K562 (cell line): ENCODE measurements at regions not wholly inside any gene's neighbourhood (a gene's known extent, or its start where the extent isn't known, plus 50 kb on each side); places are given as distances from the start of the nearest gene placed in this dataset.

Source experiments
- CREB1 ChIP-seq, 2 experiments: sonication (generic) in 1 of 2; formaldehyde crosslinking in 1 of 2; IDR thresholded peaks; 2 replicates each; pipeline versions ENCODE4 v1.6.1 to v1.8.0; 2012 to 2022; ENCODE audit warnings: inconsistent platforms in 1 of 2, mild to moderate bottlenecking in 1 of 2, missing genetic modification reagents in 1 of 2, moderate library complexity in 1 of 2
- ESRRA ChIP-seq: fragments of 450-650 bp; IDR thresholded peaks from 2 replicates; pipeline ENCODE4 v1.6.1; 2014; ENCODE audit warnings: low read depth, mild to moderate bottlenecking, moderate library complexity, borderline replicate concordance
- KAT7 ChIP-seq: sonication (generic); formaldehyde crosslinking; IDR thresholded peaks from 2 replicates; pipeline ENCODE4 v1.8.0; 2022; ENCODE audit warnings: missing genetic modification reagents, mild to moderate bottlenecking, borderline replicate concordance
- POLR2A ChIP-seq: fragments of 450-650 bp; conservative IDR thresholded peaks from 2 replicates; pipeline ENCODE4 v1.6.1; 2016
- RAD21 ChIP-seq, 2 experiments: fragments of 250-450 bp in 1 of 2; fragments of 450-650 bp in 1 of 2; sonication (Bioruptor Pico) in 1 of 2; formaldehyde crosslinking in 1 of 2; IDR thresholded peaks in 1 of 2; conservative IDR thresholded peaks in 1 of 2; 2 replicates each; pipeline versions ENCODE4 v1.4.0 to v1.8.0; 2020 to 2022; ENCODE audit warnings: mild to moderate bottlenecking in 2 of 2, moderate library complexity in 1 of 2
- SMAD4 ChIP-seq: fragments of 250-450 bp; sonication (Bioruptor Pico); conservative IDR thresholded peaks from 2 replicates; pipeline ENCODE4 v1.8.0; 2021; ENCODE audit warnings: inconsistent platforms, mild to moderate bottlenecking, moderate library complexity
- TBL1XR1 ChIP-seq, 2 experiments: IDR thresholded peaks; 2 replicates each; pipeline ENCODE4 v1.6.1; 2012; ENCODE audit warnings: improper control_type of control experiment in 2 of 2, low read length in 2 of 2, mild to moderate bottlenecking in 1 of 2
- ZNF445 ChIP-seq: fragments of 250-450 bp; sonication (Bioruptor Pico); IDR thresholded peaks from 2 replicates; pipeline ENCODE4 v1.4.0; 2020; ENCODE audit warnings: low read depth, mild to moderate bottlenecking, moderate library complexity
- ZNF583 ChIP-seq: fragments of 250-450 bp; sonication (Bioruptor Pico); IDR thresholded peaks from 2 replicates; pipeline ENCODE4 v1.4.0; 2020
- TF ChIP-seq, protein P1 (sequence below): fragments of 450-650 bp; formaldehyde crosslinking; IDR thresholded peaks from 2 replicates; pipeline ENCODE4 v1.4.0; 2020; ENCODE audit warnings: mild to moderate bottlenecking, moderate library complexity
- TF ChIP-seq, protein P2 (sequence below): fragments of 450-650 bp; conservative IDR thresholded peaks from 2 replicates; pipeline ENCODE4 v1.6.1; 2016; ENCODE audit warnings: missing genetic modification characterization, low read depth, mild to moderate bottlenecking, missing compliant biosample characterization, moderate library complexity
- TF ChIP-seq, protein P3 (sequence below): sonication (generic); formaldehyde crosslinking; IDR thresholded peaks from 2 replicates; pipeline ENCODE4 v1.8.0; 2023; ENCODE audit warnings: missing genetic modification reagents, mild to moderate bottlenecking, borderline replicate concordance

DNA sequence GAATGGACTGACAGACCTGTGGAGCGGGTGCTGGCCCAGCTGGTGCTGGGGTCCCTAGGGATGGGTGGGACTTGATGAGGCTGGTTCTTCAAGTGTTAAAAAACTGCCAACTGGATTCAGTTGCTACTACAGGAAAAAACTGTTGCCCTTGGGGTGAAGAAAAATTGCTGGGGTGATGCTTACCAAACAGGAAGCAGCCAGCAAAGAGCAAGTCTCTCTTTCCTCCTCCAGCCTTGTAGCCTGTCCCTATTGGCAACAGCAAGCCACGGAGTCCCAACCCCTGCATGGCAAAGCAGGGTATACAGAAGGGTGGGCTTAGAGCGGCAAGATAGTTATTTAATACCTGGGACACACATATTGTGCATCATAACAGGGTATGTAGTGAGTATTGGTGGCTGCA, 60.1 kb upstream of the ATP8A1 start:
- TF ChIP-seq ZNF445 (CRISPR knock-in tag) (no peak), CREB1 (IDR thresholded peaks at IDR 0.05) (no peak), CREB1 (CRISPR knock-in tag; IDR thresholded peaks at IDR 0.05) (no peak), KAT7 (CRISPR knock-in tag) (no peak), RAD21 (CRISPR knock-in tag; conservative IDR thresholded peaks at IDR 0.05 in 1 of 2, IDR thresholded peaks at IDR 0.05 in 1 of 2) (no peak), ESRRA (no peak), ZNF583 (CRISPR knock-in tag) (no peak), POLR2A (no peak), TBL1XR1 (IDR thresholded peaks at IDR 0.05; ENCODE audit: low read length in 2 of 2) (no peak), SMAD4 (CRISPR knock-in tag) (no peak)
- TF ChIP-seq, protein P1, sequence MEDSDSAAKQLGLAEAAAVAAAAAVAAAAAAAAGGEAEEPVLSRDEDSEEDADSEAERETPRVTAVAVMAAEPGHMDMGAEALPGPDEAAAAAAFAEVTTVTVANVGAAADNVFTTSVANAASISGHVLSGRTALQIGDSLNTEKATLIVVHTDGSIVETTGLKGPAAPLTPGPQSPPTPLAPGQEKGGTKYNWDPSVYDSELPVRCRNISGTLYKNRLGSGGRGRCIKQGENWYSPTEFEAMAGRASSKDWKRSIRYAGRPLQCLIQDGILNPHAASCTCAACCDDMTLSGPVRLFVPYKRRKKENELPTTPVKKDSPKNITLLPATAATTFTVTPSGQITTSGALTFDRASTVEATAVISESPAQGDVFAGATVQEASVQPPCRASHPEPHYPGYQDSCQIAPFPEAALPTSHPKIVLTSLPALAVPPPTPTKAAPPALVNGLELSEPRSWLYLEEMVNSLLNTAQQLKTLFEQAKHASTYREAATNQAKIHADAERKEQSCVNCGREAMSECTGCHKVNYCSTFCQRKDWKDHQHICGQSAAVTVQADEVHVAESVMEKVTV (CRISPR knock-in tag): no peak
- TF ChIP-seq, protein P2, sequence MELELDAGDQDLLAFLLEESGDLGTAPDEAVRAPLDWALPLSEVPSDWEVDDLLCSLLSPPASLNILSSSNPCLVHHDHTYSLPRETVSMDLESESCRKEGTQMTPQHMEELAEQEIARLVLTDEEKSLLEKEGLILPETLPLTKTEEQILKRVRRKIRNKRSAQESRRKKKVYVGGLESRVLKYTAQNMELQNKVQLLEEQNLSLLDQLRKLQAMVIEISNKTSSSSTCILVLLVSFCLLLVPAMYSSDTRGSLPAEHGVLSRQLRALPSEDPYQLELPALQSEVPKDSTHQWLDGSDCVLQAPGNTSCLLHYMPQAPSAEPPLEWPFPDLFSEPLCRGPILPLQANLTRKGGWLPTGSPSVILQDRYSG (tag): no peak
- TF ChIP-seq, protein P3, sequence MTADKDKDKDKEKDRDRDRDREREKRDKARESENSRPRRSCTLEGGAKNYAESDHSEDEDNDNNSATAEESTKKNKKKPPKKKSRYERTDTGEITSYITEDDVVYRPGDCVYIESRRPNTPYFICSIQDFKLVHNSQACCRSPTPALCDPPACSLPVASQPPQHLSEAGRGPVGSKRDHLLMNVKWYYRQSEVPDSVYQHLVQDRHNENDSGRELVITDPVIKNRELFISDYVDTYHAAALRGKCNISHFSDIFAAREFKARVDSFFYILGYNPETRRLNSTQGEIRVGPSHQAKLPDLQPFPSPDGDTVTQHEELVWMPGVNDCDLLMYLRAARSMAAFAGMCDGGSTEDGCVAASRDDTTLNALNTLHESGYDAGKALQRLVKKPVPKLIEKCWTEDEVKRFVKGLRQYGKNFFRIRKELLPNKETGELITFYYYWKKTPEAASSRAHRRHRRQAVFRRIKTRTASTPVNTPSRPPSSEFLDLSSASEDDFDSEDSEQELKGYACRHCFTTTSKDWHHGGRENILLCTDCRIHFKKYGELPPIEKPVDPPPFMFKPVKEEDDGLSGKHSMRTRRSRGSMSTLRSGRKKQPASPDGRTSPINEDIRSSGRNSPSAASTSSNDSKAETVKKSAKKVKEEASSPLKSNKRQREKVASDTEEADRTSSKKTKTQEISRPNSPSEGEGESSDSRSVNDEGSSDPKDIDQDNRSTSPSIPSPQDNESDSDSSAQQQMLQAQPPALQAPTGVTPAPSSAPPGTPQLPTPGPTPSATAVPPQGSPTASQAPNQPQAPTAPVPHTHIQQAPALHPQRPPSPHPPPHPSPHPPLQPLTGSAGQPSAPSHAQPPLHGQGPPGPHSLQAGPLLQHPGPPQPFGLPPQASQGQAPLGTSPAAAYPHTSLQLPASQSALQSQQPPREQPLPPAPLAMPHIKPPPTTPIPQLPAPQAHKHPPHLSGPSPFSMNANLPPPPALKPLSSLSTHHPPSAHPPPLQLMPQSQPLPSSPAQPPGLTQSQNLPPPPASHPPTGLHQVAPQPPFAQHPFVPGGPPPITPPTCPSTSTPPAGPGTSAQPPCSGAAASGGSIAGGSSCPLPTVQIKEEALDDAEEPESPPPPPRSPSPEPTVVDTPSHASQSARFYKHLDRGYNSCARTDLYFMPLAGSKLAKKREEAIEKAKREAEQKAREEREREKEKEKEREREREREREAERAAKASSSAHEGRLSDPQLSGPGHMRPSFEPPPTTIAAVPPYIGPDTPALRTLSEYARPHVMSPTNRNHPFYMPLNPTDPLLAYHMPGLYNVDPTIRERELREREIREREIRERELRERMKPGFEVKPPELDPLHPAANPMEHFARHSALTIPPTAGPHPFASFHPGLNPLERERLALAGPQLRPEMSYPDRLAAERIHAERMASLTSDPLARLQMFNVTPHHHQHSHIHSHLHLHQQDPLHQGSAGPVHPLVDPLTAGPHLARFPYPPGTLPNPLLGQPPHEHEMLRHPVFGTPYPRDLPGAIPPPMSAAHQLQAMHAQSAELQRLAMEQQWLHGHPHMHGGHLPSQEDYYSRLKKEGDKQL: no peak
